Muscle layer of duodenum (tissue), 2 donors: ENCODE measurements at regions not wholly inside any gene's neighbourhood (a gene's known extent, or its start where the extent isn't known, plus 50 kb on each side); places are given as distances from the start of the nearest gene placed in this dataset.

ENCODE experiments used
- H3K27ac ChIP-seq: one replicate; pipeline ENCODE4 v1.7.0; 2013; ENCODE audit warnings: mild to moderate bottlenecking, low read length
- H3K27me3 ChIP-seq: one replicate; pipeline ENCODE4 v1.7.0; 2013; ENCODE audit warnings: low read depth, mild to moderate bottlenecking, control low read depth, low read length
- H3K36me3 ChIP-seq, 2 donors: one replicate each; pipeline ENCODE4 v1.7.0; 2013; ENCODE audit warnings: low read length in 2 of 2, control low read depth in 1 of 2, mild to moderate bottlenecking in 1 of 2; ENCODE audit not compliant: insufficient read depth in 2 of 2, control insufficient read depth in 1 of 2
- H3K4me1 ChIP-seq, 2 donors: one replicate each; pipeline ENCODE4 v1.7.0; 2013; ENCODE audit warnings: low read length in 2 of 2, mild to moderate bottlenecking in 2 of 2, control low read depth in 1 of 2, moderate library complexity in 1 of 2; ENCODE audit not compliant: insufficient read depth in 2 of 2, control insufficient read depth in 1 of 2
- H3K4me3 ChIP-seq, 2 donors: one replicate each; pipeline ENCODE4 v1.7.0; 2013; ENCODE audit warnings: low read length in 2 of 2, low read depth in 1 of 2, mild to moderate bottlenecking in 1 of 2
- H3K9me3 ChIP-seq, 2 donors: one replicate each; pipeline ENCODE4 v1.7.0; 2013; ENCODE audit warnings: low read length in 2 of 2, control low read depth in 1 of 2, mild to moderate bottlenecking in 1 of 2; ENCODE audit not compliant: control insufficient read depth in 1 of 2
- donor health status: healthy.

DNA sequence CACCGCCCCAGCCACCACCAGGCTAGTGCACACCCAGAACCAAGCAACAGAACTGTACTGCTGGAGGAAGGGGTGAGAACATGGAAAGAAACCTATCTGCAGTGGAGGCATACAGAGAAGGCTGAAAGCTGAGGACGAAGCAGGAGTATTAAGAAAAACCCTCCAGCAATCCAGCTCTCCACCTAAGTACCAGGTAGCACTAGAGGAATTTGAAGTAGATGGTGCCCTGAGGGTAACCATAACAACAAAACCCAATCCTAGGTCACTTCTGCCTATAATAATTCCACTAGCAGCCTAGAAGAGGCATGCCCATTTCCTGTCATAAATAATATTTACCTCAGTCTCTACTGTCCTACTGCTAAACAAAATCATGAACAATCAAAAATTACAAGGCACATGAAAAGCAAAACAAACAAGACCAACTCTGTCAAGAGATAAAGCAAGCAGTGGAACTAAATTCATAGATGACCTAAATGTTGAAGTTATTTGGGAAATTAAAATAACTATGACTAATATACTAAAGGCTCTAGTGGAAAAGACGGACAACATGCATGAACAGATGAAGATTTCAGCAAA lies 51.1 kb downstream of the HYCC1 start:
- peaks cover 5 to 23% of the 10 kb centered on the region in 2 donors for H3K36me3 ChIP-seq
- no peaks in the 10 kb centered on the region for H3K27me3 ChIP-seq
- no peaks in the 10 kb centered on the region for H3K4me1 ChIP-seq
- no peak overlapping the region for H3K27ac ChIP-seq
- no peaks in the 10 kb centered on the region for H3K9me3 ChIP-seq
- H3K4me3 ChIP-seq, result no peak overlapping the region

GRCh38 chr7:22958742-22959141 lies 55.2 kb downstream of the HYCC1 start:
- Histone ChIP-seq H3K36me3 (peaks cover 5 to 18% of the 10 kb centered on the region in 2 donors), H3K27ac (no peak overlapping the region), H3K4me1 (no peaks in the 10 kb centered on the region), H3K27me3 (no peaks in the 10 kb centered on the region), H3K9me3 (no peaks in the 10 kb centered on the region), H3K4me3 (no peak overlapping the region)

DNA sequence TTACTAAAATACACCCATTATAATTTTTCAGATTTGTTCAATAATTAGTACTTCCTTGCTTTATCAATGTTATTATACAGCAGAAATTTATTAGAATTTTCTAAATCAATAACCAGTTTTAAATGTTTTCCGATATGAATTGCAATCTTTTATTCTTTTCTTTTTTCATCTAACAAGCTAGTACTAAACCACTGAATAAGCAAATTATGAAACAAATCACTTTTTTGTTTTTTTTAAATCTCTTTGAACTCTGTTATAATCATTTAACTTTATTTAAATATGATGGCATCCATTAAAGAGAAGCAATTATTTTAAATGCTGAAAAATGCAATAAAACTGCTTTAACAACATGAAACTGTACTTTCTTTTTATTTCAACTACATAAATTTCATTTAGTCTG lies 59.7 kb downstream of the HYCC1 start:
- H3K27ac ChIP-seq, result no peak overlapping the region
- H3K36me3 ChIP-seq, result peaks cover 5 to 11% of the 10 kb centered on the region in 2 donors
- no peaks in the 10 kb centered on the region for H3K27me3 ChIP-seq
- no peaks in the 10 kb centered on the region for H3K4me1 ChIP-seq
- H3K4me3 ChIP-seq, result no peak overlapping the region
- H3K9me3 ChIP-seq, result no peaks in the 10 kb centered on the region

DNA sequence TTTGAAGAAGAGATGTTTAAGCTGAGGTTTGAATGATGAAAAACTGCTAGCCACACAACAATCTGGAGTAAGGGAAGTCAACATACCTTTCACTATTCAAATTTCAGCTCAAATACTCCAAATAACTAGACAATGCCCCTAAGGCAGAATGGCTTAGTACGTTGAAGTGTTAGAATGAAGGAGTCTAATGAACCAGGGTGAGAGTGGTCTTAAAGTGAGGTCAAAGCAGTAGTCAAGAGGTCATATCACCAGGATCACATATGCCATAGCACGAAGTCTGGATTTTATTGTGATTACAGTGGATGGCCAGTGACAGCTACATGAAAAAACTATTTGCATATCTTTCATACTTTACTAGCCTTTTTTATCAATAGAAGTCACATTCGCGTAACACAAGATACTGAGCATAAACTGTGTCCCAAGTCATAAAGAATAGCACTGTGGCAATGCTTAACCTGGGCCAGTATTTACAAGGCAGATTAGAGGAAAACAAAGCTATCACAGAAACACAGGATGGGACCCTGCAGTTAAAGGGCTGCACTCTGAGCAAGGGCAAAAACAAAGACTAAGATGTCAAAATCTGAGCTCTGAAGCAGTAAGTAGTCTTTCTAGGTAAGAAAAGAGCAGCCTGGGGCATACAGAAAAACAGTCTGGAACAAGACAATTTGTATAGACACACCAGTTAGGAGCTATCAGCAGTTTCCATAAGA lies 61.5 kb downstream of the HYCC1 start:
- no peaks in the 10 kb centered on the region for H3K36me3 ChIP-seq
- no peaks in the 10 kb centered on the region for H3K9me3 ChIP-seq
- no peaks in the 10 kb centered on the region for H3K27me3 ChIP-seq
- no peaks in the 10 kb centered on the region for H3K4me1 ChIP-seq
- no peak overlapping the region for H3K4me3 ChIP-seq
- H3K27ac ChIP-seq, result no peak overlapping the region

- no peaks in the 10 kb centered on the region for H3K27me3 ChIP-seq
- H3K4me1 ChIP-seq, result no peaks in the 10 kb centered on the region
- peaks cover 0 to 13% of the 10 kb centered on the region in 2 donors for H3K36me3 ChIP-seq
- no peaks in the 10 kb centered on the region for H3K9me3 ChIP-seq
- H3K4me3 ChIP-seq, result no peak overlapping the region
- no peak overlapping the region for H3K27ac ChIP-seq
These were observed 64.0 kb downstream of the HYCC1 start for GRCh38 chr7:22949944-22950343.

GRCh38 chr7:22949221-22949620 lies 64.7 kb downstream of the HYCC1 start:
- Histone ChIP-seq H3K9me3 (no peaks in the 10 kb centered on the region), H3K4me3 (no peak overlapping the region), H3K36me3 (peaks cover 0 to 13% of the 10 kb centered on the region in 2 donors), H3K27me3 (no peaks in the 10 kb centered on the region), H3K27ac (no peak overlapping the region), H3K4me1 (no peaks in the 10 kb centered on the region)

GRCh38 chr7:22948770-22949169 lies 65.2 kb downstream of the HYCC1 start:
- Histone ChIP-seq H3K4me1 (no peaks in the 10 kb centered on the region), H3K27ac (no peak overlapping the region), H3K27me3 (no peaks in the 10 kb centered on the region)

GRCh38 chr7:22945584-22945983 lies 68.3 kb downstream of the HYCC1 start:
- Histone ChIP-seq H3K9me3 (no peaks in the 10 kb centered on the region), H3K27ac (no peak overlapping the region), H3K27me3 (no peaks in the 10 kb centered on the region), H3K4me3 (no peak overlapping the region), H3K4me1 (no peaks in the 10 kb centered on the region), H3K36me3 (peaks cover 0 to 16% of the 10 kb centered on the region in 2 donors)

More at GRCh38 chr7:22948770-22949169, 65.2 kb downstream of the HYCC1 start:
- no peak overlapping the region for H3K4me3 ChIP-seq
- H3K9me3 ChIP-seq, result no peaks in the 10 kb centered on the region
- peaks cover 0 to 13% of the 10 kb centered on the region in 2 donors for H3K36me3 ChIP-seq

GRCh38 chr7:22944510-22944909 lies 69.4 kb downstream of the HYCC1 start:
- Histone ChIP-seq H3K4me3 (no peak overlapping the region), H3K9me3 (no peaks in the 10 kb centered on the region), H3K27me3 (no peaks in the 10 kb centered on the region), H3K4me1 (no peaks in the 10 kb centered on the region), H3K27ac (no peak overlapping the region), H3K36me3 (peaks cover 0 to 16% of the 10 kb centered on the region in 2 donors)

GRCh38 chr7:22944022-22944421 lies 69.9 kb downstream of the HYCC1 start:
- H3K27me3 ChIP-seq, result no peaks in the 10 kb centered on the region
- H3K27ac ChIP-seq, result no peak overlapping the region
- H3K36me3 ChIP-seq, result peaks cover 0 to 16% of the 10 kb centered on the region in 2 donors
- no peak overlapping the region for H3K4me3 ChIP-seq
- H3K4me1 ChIP-seq, result no peaks in the 10 kb centered on the region
- no peaks in the 10 kb centered on the region for H3K9me3 ChIP-seq

DNA sequence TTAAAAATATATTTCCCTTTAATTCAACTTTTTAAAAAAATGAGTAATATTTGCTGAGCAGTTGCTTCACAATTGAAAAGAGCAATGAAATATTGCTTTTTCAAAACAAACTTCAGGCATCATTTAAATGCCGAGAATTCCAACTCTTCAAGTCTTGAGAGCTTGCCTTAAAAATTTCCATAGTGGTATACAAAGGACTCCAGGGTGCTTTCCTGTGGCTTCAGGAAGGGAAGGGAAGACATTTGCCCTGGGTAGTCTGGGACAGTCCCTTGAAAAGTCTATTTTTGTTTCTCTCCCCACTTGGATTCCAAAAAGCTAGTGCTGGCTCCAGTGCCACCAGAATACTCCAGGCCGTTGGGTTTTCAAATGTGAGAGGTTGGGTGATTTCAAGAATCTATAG lies 71.7 kb downstream of the HYCC1 start:
- Histone ChIP-seq H3K4me1 (no peaks in the 10 kb centered on the region), H3K9me3 (no peaks in the 10 kb centered on the region), H3K27ac (no peak overlapping the region), H3K4me3 (no peak overlapping the region), H3K27me3 (no peaks in the 10 kb centered on the region), H3K36me3 (peaks cover 0 to 16% of the 10 kb centered on the region in 2 donors)

DNA sequence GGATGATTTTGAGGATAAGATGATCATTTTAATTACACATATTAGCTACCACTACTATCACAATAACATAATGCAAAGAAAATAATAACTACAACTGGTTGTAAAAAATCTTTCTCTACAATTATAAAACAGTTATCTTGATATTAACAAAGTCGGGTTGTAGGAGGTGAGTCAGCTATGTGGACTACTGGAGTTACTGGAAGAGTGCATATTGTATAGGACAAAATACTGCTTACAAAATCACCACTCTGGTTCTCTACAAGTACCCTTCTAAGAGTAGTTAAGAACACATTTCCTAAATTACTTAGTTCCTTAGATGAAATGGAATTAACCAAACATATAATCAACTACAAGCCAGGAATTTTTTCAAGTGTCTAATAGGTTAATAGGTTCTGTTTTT lies 74.1 kb downstream of the HYCC1 start:
- Histone ChIP-seq H3K4me1 (no peaks in the 10 kb centered on the region), H3K9me3 (no peaks in the 10 kb centered on the region)

More for the DNA sequence above, 74.1 kb downstream of the HYCC1 start:
- H3K27me3 ChIP-seq, result no peaks in the 10 kb centered on the region
- H3K27ac ChIP-seq, result no peak overlapping the region
- peaks cover 0 to 4% of the 10 kb centered on the region in 2 donors for H3K36me3 ChIP-seq
- no peak overlapping the region for H3K4me3 ChIP-seq
